IgD-negative memory B cell (primary cell): ENCODE measurements at regions not wholly inside any gene's neighbourhood (a gene's known extent, or its start where the extent isn't known, plus 50 kb on each side); places are given as distances from the start of the nearest gene placed in this dataset.
"Not testable (repeated sequence)": the region's sequence is repeated elsewhere in the genome, so short reads cannot be mapped to it uniquely, and the experiment has no call there.

Source experiments
- H3K27ac Mint-ChIP-seq, 3 donors: one replicate each; pipeline ENCODE4 v1.8.0; 2020 to 2022; ENCODE audit warnings: mild to moderate bottlenecking in 3 of 3, mixed read lengths in 3 of 3, moderate library complexity in 1 of 3
- H3K27me3 Mint-ChIP-seq: one replicate; pipeline ENCODE4 v1.8.0; 2021; ENCODE audit warnings: mixed read lengths
- H3K36me3 Mint-ChIP-seq: one replicate; pipeline ENCODE4 v1.8.0; 2020; ENCODE audit warnings: mild to moderate bottlenecking, mixed read lengths
- H3K4me1 Mint-ChIP-seq, 3 donors: one replicate each; pipeline ENCODE4 v1.8.0; 2020 to 2022; ENCODE audit warnings: mixed read lengths in 3 of 3, mild to moderate bottlenecking in 1 of 3
- H3K4me3 Mint-ChIP-seq, 4 donors: one replicate each; pipeline ENCODE4 v1.8.0; 2020 to 2022; ENCODE audit warnings: mild to moderate bottlenecking in 4 of 4, mixed read lengths in 4 of 4, moderate library complexity in 3 of 4
- H3K9me3 Mint-ChIP-seq, 3 donors: one replicate each; pipeline ENCODE4 v1.8.0; 2020 to 2021; ENCODE audit warnings: mixed read lengths in 3 of 3, mild to moderate bottlenecking in 1 of 3

GRCh38 chr2:215537611-215538010, 101.7 kb upstream of the FN1 start:
- no peak overlapping the region for H3K4me3 Mint-ChIP-seq
- no peaks in the 10 kb centered on the region for H3K4me1 Mint-ChIP-seq
- H3K27ac Mint-ChIP-seq, result no peak overlapping the region
- peaks cover 6% of the 10 kb centered on the region for H3K27me3 Mint-ChIP-seq
- H3K9me3 Mint-ChIP-seq, result peaks cover 2 to 9% (median 4%) of the 10 kb centered on the region in 3 donors
- peaks cover 2% of the 10 kb centered on the region for H3K36me3 Mint-ChIP-seq

- Mint-ChIP-seq H3K4me1 (no peaks in the 10 kb centered on the region), H3K27ac (no peak overlapping the region), H3K4me3 (no peak overlapping the region), H3K36me3 (peaks cover 2% of the 10 kb centered on the region), H3K9me3 (peaks cover 0 to 9% (median 4%) of the 10 kb centered on the region in 3 donors), H3K27me3 (peaks cover 6% of the 10 kb centered on the region)
Measured at GRCh38 chr2:215536510-215536909, 100.6 kb upstream of the FN1 start.

- Mint-ChIP-seq H3K4me1 (no peaks in the 10 kb centered on the region), H3K27ac (no peak overlapping the region), H3K27me3 (peaks cover 6% of the 10 kb centered on the region), H3K36me3 (peaks cover 2% of the 10 kb centered on the region), H3K9me3 (peaks cover 0 to 9% (median 4%) of the 10 kb centered on the region in 3 donors), H3K4me3 (no peak overlapping the region)
Measured at GRCh38 chr2:215535741-215536140, 99.9 kb upstream of the FN1 start.

GRCh38 chr2:215535125-215535668, 99.3 kb upstream of the FN1 start:
- Mint-ChIP-seq H3K9me3 (peaks cover 0 to 9% (median 4%) of the 10 kb centered on the region in 3 donors), H3K4me3 (no peak overlapping the region), H3K36me3 (peaks cover 2% of the 10 kb centered on the region), H3K4me1 (no peaks in the 10 kb centered on the region), H3K27me3 (peaks cover 6% of the 10 kb centered on the region), H3K27ac (no peak overlapping the region)

GRCh38 chr2:215533716-215534115, 97.8 kb upstream of the FN1 start:
- not testable (repeated sequence) for H3K4me3 Mint-ChIP-seq, H3K4me1 Mint-ChIP-seq, H3K27me3 Mint-ChIP-seq, H3K27ac Mint-ChIP-seq, H3K36me3 Mint-ChIP-seq, H3K9me3 Mint-ChIP-seq

- H3K4me3 Mint-ChIP-seq, result no peak overlapping the region
- no peak overlapping the region for H3K27ac Mint-ChIP-seq
- no peaks in the 10 kb centered on the region for H3K4me1 Mint-ChIP-seq
- H3K27me3 Mint-ChIP-seq, result peaks cover 3% of the 10 kb centered on the region
- H3K9me3 Mint-ChIP-seq, result peaks cover 2 to 9% (median 4%) of the 10 kb centered on the region in 3 donors
- H3K36me3 Mint-ChIP-seq, result no peaks in the 10 kb centered on the region
Measured at GRCh38 chr2:215532844-215533243, 97.0 kb upstream of the FN1 start.

GRCh38 chr2:215531284-215531683, 95.4 kb upstream of the FN1 start:
- no peaks in the 10 kb centered on the region for H3K4me1 Mint-ChIP-seq
- no peak overlapping the region for H3K27ac Mint-ChIP-seq
- peaks cover 4% of the 10 kb centered on the region for H3K27me3 Mint-ChIP-seq
- peaks cover 1% of the 10 kb centered on the region for H3K36me3 Mint-ChIP-seq
- peaks cover 2 to 9% (median 4%) of the 10 kb centered on the region in 3 donors for H3K9me3 Mint-ChIP-seq
- H3K4me3 Mint-ChIP-seq, result no peak overlapping the region

GRCh38 chr2:215530191-215530968, 94.5 kb upstream of the FN1 start:
- Mint-ChIP-seq H3K27me3 (peaks cover 4% of the 10 kb centered on the region), H3K36me3 (peaks cover 1% of the 10 kb centered on the region), H3K27ac (no peak overlapping the region), H3K4me1 (no peaks in the 10 kb centered on the region), H3K4me3 (no peak overlapping the region), H3K9me3 (peaks cover 2 to 9% (median 4%) of the 10 kb centered on the region in 3 donors)

- Mint-ChIP-seq H3K9me3 (peaks cover 2 to 9% (median 3%) of the 10 kb centered on the region in 3 donors), H3K4me1 (no peaks in the 10 kb centered on the region), H3K4me3 (no peak overlapping the region), H3K27ac (no peak overlapping the region), H3K27me3 (peaks cover 4% of the 10 kb centered on the region), H3K36me3 (peaks cover 1% of the 10 kb centered on the region)
Measured at GRCh38 chr2:215529271-215529670, 93.4 kb upstream of the FN1 start.

GRCh38 chr2:215528555-215528954, 92.7 kb upstream of the FN1 start:
- Mint-ChIP-seq H3K27me3 (peaks cover 4% of the 10 kb centered on the region), H3K4me1 (no peaks in the 10 kb centered on the region), H3K4me3 (no peak overlapping the region), H3K36me3 (peaks cover 1% of the 10 kb centered on the region), H3K9me3 (peaks cover 2 to 7% (median 3%) of the 10 kb centered on the region in 3 donors), H3K27ac (no peak overlapping the region)

GRCh38 chr2:215527736-215528135, 91.9 kb upstream of the FN1 start:
- peaks cover 1% of the 10 kb centered on the region for H3K36me3 Mint-ChIP-seq
- no peak overlapping the region for H3K27ac Mint-ChIP-seq
- H3K27me3 Mint-ChIP-seq, result peaks cover 6% of the 10 kb centered on the region
- no peak overlapping the region for H3K4me3 Mint-ChIP-seq
- peaks cover 0 to 2% (median 0%) of the 10 kb centered on the region in 3 donors for H3K9me3 Mint-ChIP-seq
- no peaks in the 10 kb centered on the region for H3K4me1 Mint-ChIP-seq

GRCh38 chr2:215526341-215526740, 90.5 kb upstream of the FN1 start:
- Mint-ChIP-seq H3K4me1 (no peaks in the 10 kb centered on the region), H3K9me3 (peaks cover 0 to 2% (median 0%) of the 10 kb centered on the region in 3 donors), H3K4me3 (no peak overlapping the region), H3K27ac (no peak overlapping the region), H3K36me3 (peaks cover 1% of the 10 kb centered on the region), H3K27me3 (peaks cover 6% of the 10 kb centered on the region)

- Mint-ChIP-seq H3K27me3 (peaks cover 9% of the 10 kb centered on the region), H3K4me1 (no peaks in the 10 kb centered on the region), H3K4me3 (no peak overlapping the region), H3K9me3 (no peaks in the 10 kb centered on the region), H3K36me3 (peaks cover 1% of the 10 kb centered on the region), H3K27ac (no peak overlapping the region)
Measured at GRCh38 chr2:215522237-215522636, 86.4 kb upstream of the FN1 start.

- Mint-ChIP-seq H3K27me3 (peaks cover 8% of the 10 kb centered on the region), H3K27ac (peak overlapping the region in 1 of 3 donors; percentile 45), H3K4me1 (no peaks in the 10 kb centered on the region), H3K36me3 (no peaks in the 10 kb centered on the region), H3K9me3 (no peaks in the 10 kb centered on the region), H3K4me3 (no peak overlapping the region)
Measured at GRCh38 chr2:215521031-215521430, 85.2 kb upstream of the FN1 start.

- Mint-ChIP-seq H3K27me3 (peaks cover 6% of the 10 kb centered on the region), H3K9me3 (no peaks in the 10 kb centered on the region), H3K27ac (no peak overlapping the region), H3K36me3 (peaks cover 1% of the 10 kb centered on the region), H3K4me1 (peaks cover 0 to 2% (median 0%) of the 10 kb centered on the region in 3 donors), H3K4me3 (no peak overlapping the region)
Measured at GRCh38 chr2:215517391-215517790, 81.5 kb upstream of the FN1 start.

GRCh38 chr2:215514516-215514915, 78.6 kb upstream of the FN1 start:
- H3K27ac Mint-ChIP-seq, result no peak overlapping the region
- H3K4me1 Mint-ChIP-seq, result peaks cover 0 to 4% (median 0%) of the 10 kb centered on the region in 3 donors
- no peaks in the 10 kb centered on the region for H3K9me3 Mint-ChIP-seq
- peaks cover 1% of the 10 kb centered on the region for H3K36me3 Mint-ChIP-seq
- peaks cover 4% of the 10 kb centered on the region for H3K27me3 Mint-ChIP-seq
- H3K4me3 Mint-ChIP-seq, result no peak overlapping the region
